HG03354 (cell line): ENCODE measurements at regions not wholly inside any gene's neighbourhood (a gene's known extent, or its start where the extent isn't known, plus 50 kb on each side); places are given as distances from the start of the nearest gene placed in this dataset.
A peak's percentile ranks its signal among the peaks of the same experiment; 100 is the strongest.

Experiments
- ATAC-seq: cut with Tn5 transposase; IDR thresholded peaks from one replicate; pipeline ENCODE4 v1.9.1; 2021; ENCODE audit warnings: mild to moderate bottlenecking; ENCODE audit not compliant: unreplicated experiment, poor library complexity, severe bottlenecking

GRCh38 chr3:178420033-178420432, 116.2 kb upstream of the KCNMB2 start:
- no peak for ATAC-seq

GRCh38 chr3:178421069-178421468, 115.2 kb upstream of the KCNMB2 start:
- no peak for ATAC-seq

DNA sequence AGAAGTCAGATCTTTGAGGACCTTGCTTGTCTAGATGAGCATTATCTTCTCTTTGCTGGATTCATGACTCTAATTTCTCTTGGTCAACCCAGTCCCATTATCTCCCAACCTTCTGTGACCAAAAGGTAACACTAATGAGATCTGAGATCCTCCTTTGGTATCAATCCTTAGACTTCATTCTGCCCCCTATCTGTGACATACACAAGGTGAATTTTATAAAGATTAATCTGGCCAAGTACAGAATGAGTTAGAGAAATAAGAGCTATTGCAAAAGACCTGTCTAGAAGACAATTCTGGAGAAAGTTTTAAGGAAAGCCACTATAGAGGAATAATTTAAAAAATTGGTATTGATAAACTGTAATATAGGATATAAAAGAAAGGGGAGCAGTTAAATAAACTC, 113.8 kb upstream of the KCNMB2 start:
- ATAC-seq = no peak

DNA sequence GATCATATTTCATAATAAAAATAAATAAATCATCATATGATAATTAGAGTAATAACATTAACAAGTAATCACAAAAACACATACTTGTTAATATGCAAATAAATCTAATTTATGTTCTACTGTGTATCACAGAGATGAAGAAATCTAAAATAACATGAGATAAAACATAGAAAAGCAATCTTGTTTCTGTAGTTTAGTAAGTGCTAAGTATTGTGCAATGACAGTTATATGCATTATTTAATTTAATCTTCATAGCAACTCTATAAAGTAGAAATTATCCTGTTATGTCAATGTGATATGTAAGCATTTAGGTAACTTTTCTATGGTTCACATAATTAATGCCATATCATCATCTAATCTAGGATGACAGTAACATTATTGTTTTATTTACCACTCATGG, 108.2 kb upstream of the KCNMB2 start:
- ATAC-seq = no peak

DNA sequence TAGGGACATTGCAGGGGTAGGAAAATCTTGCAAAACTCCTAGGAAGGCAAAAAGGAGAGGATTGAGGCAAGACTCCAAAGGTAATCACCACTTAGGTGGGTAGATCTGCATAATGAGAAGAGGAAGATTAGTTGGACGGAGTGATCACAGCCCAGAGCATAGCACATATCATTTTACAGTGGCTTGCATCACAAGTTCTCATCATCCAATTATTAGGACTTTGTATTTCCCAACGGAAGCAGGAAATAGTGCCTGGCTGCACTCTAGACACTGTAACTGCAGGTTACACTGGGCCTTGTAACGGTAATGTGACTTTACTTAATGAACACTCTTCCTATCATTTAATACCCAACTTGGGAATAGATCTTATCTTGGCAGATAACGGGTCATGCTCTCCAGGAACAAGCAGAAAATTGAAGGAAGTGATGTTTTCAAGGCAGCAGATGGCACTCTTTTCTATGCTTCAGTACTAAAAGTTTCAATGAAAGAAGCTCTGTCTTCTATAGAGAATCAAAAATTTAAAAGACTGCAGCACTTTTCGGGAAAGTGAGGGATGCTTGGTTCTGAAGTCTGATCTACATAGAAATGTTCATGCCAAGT, 101.9 kb upstream of the KCNMB2 start:
- ATAC-seq = no peak

- no peak for ATAC-seq
Measured at GRCh38 chr3:178435575-178435974, 100.7 kb upstream of the KCNMB2 start.

GRCh38 chr3:178436773-178437172, 99.5 kb upstream of the KCNMB2 start:
- ATAC-seq = peak; percentile 64

GRCh38 chr3:178437236-178437635, 99.0 kb upstream of the KCNMB2 start:
- ATAC-seq = no peak

- no peak for ATAC-seq
Measured at GRCh38 chr3:178439504-178439903, 96.7 kb upstream of the KCNMB2 start.

DNA sequence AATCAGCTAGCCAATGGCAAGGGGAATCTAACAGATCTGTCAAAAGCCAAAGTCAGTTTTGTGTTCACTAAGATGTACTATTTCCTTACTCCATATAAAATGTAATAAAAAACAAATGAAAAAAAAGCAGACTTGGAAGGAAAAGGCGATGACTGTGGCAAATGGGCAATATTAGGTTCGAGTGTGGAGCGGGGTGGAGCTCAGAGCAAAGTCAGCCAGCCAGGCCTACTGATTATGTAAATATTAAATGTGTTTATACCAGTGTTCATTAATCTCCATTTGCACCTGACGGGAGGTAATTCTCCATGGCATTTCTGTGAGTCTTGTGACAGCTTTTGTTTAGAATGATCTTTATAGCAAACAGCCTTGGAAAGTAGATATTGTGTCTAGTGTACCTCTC, 96.2 kb upstream of the KCNMB2 start:
- no peak for ATAC-seq

DNA sequence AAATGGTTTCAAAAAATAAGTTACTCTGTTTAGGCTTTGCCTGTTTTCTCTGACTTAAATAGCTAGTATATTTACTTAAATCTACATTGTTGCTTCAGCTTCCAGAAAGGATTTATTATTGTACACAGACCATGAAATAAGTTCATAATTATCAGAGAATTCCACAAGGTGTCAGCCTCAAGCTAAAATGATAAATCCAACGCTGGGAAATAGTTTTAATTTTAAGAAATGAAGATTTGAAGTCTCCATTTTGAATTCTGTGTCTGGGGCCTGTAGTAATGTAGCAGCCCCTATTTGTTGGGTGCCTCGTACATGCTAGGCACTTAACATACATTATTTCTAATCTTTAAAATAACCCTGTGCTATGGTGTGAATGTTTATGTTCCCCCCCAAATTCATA, 92.6 kb upstream of the KCNMB2 start:
- ATAC-seq = no peak

- ATAC-seq = no peak
Measured at GRCh38 chr3:178445139-178445538, 91.1 kb upstream of the KCNMB2 start.

DNA sequence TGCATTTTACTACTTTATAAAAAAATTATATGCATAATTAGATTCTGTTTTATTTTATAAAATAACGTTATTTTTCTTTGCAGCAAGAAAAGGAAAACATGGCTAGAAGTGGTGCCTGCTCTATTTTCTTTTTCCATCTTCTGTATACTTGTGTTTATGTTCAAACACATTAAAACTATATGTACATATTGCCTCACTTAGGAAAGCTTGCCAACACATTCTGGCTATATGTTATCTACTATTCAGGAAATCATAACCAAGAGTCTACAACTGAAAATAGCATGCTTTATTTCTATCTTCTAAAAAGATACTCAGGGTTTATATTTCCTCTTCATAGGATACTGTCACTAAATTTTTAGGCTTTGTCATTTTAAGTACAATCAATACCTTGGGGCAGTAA, 90.2 kb upstream of the KCNMB2 start:
- ATAC-seq = no peak

GRCh38 chr3:178450476-178450875, 85.8 kb upstream of the KCNMB2 start:
- ATAC-seq = no peak

DNA sequence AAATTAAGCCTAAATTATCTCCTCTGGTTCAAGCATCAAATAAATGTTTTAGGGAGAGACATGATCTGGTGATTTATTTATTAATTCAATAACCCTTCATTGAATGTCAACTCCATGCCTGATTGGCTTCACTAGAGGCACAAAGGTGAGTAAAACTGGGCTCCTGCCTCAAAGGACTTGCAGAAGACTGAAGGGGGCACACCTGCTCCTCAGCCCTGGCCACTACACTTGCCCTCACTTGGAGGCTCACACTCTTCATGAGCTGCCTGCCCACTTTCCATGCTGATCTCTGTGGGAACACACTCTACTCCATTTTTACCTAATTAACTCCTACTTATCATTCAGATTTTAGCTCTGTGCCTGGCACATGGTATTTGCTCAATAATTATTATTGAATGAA, 84.4 kb upstream of the KCNMB2 start:
- no peak for ATAC-seq

DNA sequence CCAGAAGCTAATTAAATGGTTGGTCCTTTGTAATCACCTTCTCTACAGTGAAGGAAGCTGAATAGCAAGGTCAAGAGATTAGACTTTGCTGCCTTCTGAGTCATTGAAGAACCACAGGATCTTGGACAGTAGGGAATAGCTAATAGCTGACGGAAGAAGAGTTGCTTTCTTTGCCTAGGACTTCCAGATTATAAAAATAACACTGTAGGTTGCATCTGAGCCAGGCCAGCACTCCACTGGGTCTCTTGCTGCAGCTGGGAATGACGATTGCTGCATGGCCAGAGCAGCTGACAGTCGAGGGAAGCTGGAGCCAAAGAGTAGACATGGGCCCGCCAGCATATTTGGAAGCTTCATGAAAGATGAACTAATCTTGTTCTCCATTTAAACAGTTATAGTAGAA, 81.5 kb upstream of the KCNMB2 start:
- no peak for ATAC-seq

GRCh38 chr3:178455226-178455625, 81.0 kb upstream of the KCNMB2 start:
- ATAC-seq = no peak

- no peak for ATAC-seq
Measured at GRCh38 chr3:178455946-178456345, 80.3 kb upstream of the KCNMB2 start.

- no peak for ATAC-seq
Measured at GRCh38 chr3:178456621-178457285, 79.5 kb upstream of the KCNMB2 start.

- ATAC-seq = no peak
Measured at GRCh38 chr3:178457511-178457910, 78.7 kb upstream of the KCNMB2 start.

DNA sequence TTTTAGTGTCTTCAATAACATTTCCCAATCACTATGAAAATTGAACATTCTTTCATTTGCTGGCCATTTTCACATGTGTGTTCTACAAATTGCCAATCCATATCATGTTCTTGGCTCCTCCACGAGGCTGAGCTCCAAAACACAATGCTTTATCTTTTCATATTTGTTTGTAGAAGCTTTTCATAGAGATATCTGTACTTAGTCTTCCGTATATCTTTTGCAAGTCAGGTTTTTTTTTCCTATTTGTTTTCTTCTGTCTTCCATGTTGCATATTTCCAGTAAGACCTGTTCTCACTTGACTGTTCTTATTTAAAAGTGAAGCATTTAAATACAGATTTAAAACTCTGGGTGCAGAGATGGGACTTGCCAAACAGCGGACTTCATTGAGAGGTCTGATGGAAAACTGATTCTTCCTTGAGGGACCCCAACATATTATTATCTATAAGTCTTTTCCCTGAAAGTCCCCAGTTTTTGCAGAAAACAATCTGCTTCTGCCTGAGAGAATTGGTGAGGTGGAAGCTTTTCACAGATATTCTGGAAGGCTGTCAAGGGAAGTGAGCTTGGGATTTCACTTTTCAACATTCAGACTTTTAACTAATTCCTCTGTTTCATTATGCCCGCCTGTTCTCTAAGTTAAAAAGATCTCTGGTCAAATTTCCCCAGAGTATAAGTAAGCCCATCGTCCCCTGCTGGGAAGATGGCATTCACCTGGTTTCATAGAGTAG, 77.8 kb upstream of the KCNMB2 start:
- ATAC-seq = no peak
